Colonic mucosa (tissue), 4 donors: ENCODE measurements at regions not wholly inside any gene's neighbourhood (a gene's known extent, or its start where the extent isn't known, plus 50 kb on each side); places are given as distances from the start of the nearest gene placed in this dataset.

Experiments used
- DNase-seq: peaks from one replicate; pipeline ENCODE4 v3.0.0-alpha.2; 2020
- H3K27ac ChIP-seq: fragments of 200-600 bp; one replicate; pipeline ENCODE4 v1.8.0; 2021
- H3K27me3 ChIP-seq: fragments of 200-600 bp; one replicate; pipeline ENCODE4 v1.8.0; 2021
- H3K36me3 ChIP-seq: fragments of 200-600 bp; one replicate; pipeline ENCODE4 v1.8.0; 2021
- H3K4me1 ChIP-seq: fragments of 200-600 bp; one replicate; pipeline ENCODE4 v1.8.0; 2021; ENCODE audit warnings: mild to moderate bottlenecking
- H3K4me3 ChIP-seq: fragments of 200-600 bp; one replicate; pipeline ENCODE4 v1.8.0; 2021
- H3K9ac ChIP-seq, 2 donors: one replicate each; pipeline ENCODE4 v1.7.0; 2013; ENCODE audit warnings: control low read depth in 2 of 2, low read depth in 2 of 2, low read length in 2 of 2
- H3K9me3 ChIP-seq: fragments of 200-600 bp; one replicate; pipeline ENCODE4 v1.8.0; 2021
- CTCF ChIP-seq: fragments of 200-600 bp; IDR thresholded peaks from one replicate; pipeline ENCODE4 v1.8.0; 2022; ENCODE audit warnings: antibody characterized with exemption, mild to moderate bottlenecking
- intact Hi-C: fragments of 100-400 bp; cut with DNase I; formaldehyde crosslinking; loops from one replicate; pipeline ENCODE4 v1.14.1; 2022
- donor health status: healthy.
- donor health status: DM: no; HTN: no; CAD: no.
- donor health status: DM: no; HTN: no; CAD: no.

DNA sequence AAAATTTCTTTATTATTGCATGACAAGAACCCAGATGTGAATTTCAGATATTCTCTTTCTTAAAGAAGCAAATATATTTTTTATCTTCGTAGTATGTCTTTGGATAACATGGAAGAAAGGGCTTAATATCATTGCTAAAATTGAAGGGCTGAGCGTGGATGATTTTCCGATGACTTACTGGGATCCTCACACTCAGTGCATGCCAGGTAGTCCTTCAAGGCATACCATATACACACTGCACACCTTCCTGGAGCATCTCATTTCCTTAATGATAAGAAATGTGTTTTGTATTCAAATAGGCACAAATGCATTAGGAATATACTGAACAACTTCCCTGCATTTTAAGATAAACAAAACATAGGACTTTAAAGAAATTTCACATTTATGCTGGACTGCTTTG is 193.9 kb upstream of the MAP3K7 start:
- DNase-seq, result no peak
- no peak for TF ChIP-seq CTCF
- intact Hi-C loops, result no loop called here
- H3K9me3 ChIP-seq, result no peaks in the 10 kb centered on the region
- H3K9ac ChIP-seq, result no peak overlapping the region
- H3K4me3 ChIP-seq, result no peak overlapping the region
- H3K36me3 ChIP-seq, result no peaks in the 10 kb centered on the region
- H3K4me1 ChIP-seq, result no peaks in the 10 kb centered on the region
- H3K27me3 ChIP-seq, result no peaks in the 10 kb centered on the region
- no peak overlapping the region for H3K27ac ChIP-seq

GRCh38 chr6:90780141-90780540 is 193.3 kb upstream of the MAP3K7 start:
- Histone ChIP-seq H3K4me3 (no peak overlapping the region), H3K27ac (no peak overlapping the region), H3K27me3 (no peaks in the 10 kb centered on the region), H3K4me1 (no peaks in the 10 kb centered on the region), H3K9me3 (no peaks in the 10 kb centered on the region), H3K36me3 (no peaks in the 10 kb centered on the region), H3K9ac (no peak overlapping the region)
- intact Hi-C loops, result no loop called here
- DNase-seq, result no peak
- TF ChIP-seq CTCF, result no peak

DNA sequence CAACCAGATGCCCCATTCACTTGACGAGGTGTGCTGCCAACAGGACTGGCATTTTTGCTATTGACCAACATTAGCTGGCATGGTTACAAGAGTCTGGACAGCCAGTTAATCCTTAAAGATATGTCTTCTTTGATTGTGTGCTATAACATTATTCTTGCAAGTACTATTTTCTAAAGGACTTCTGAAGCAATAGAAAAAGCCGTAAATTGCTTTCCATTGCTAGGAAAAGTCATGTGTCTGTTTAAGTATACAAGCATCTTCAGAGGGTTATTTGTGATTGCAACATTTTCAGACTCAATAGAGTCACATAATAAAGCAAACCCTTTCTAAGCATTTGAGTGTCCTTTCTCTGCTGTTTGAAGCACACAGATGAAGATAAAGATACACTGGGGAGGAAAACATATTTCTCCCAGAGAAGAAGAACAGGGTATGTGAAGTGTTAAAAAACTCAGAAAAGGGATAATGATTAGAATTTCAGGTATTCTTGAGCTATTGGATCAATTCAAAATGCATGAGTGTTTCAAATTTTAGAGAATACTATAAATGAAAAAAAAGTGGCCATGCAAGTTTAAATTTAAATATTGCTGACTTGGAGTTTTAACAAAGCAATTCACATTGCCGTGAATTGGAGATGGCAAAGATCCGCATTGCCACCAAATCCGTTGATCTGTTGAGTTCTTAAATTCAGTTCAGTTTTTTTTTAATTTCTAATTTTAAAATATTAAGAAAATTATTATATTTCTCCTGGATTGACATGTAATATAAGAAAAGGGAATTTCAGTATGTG is 191.7 kb upstream of the MAP3K7 start:
- Histone ChIP-seq H3K9ac (no peak overlapping the region), H3K9me3 (no peaks in the 10 kb centered on the region), H3K4me3 (no peak overlapping the region), H3K4me1 (no peaks in the 10 kb centered on the region), H3K27me3 (no peaks in the 10 kb centered on the region), H3K36me3 (no peaks in the 10 kb centered on the region), H3K27ac (no peak overlapping the region)
- intact Hi-C loops, result no loop called here
- no peak for DNase-seq
- no peak for TF ChIP-seq CTCF

- no peak for TF ChIP-seq CTCF
- no peaks in the 10 kb centered on the region for H3K4me1 ChIP-seq
- H3K36me3 ChIP-seq, result no peaks in the 10 kb centered on the region
- H3K27ac ChIP-seq, result no peak overlapping the region
- H3K4me3 ChIP-seq, result no peak overlapping the region
- H3K9ac ChIP-seq, result no peak overlapping the region
- no peak for DNase-seq
- intact Hi-C loops, result no loop called here
- H3K9me3 ChIP-seq, result no peaks in the 10 kb centered on the region
- H3K27me3 ChIP-seq, result no peaks in the 10 kb centered on the region
These were observed 183.9 kb upstream of the MAP3K7 start for GRCh38 chr6:90770778-90771177.

- Histone ChIP-seq H3K27me3 (no peaks in the 10 kb centered on the region), H3K9me3 (no peaks in the 10 kb centered on the region), H3K9ac (no peak overlapping the region), H3K36me3 (no peaks in the 10 kb centered on the region), H3K4me1 (no peaks in the 10 kb centered on the region), H3K4me3 (no peak overlapping the region), H3K27ac (no peak overlapping the region)
- no peak for TF ChIP-seq CTCF
- no peak for DNase-seq
- intact Hi-C loops, result no loop called here
These were observed 179.0 kb upstream of the MAP3K7 start for GRCh38 chr6:90765895-90766294.
